ENCODE measurements at regions not wholly inside any gene's neighbourhood (a gene's known extent, or its start where the extent isn't known, plus 50 kb on each side); places are given as distances from the start of the nearest gene placed in this dataset.

GRCh38 chr14:106811162-106811561, 1284.8 kb downstream of the TMEM121 start:
- DNase-seq: no peak

- DNase-seq: no peak
These were observed 1286.5 kb downstream of the TMEM121 start for GRCh38 chr14:106812788-106813476.

GRCh38 chr14:106813477-106813823, 1287.1 kb downstream of the TMEM121 start:
- no peak for DNase-seq

GRCh38 chr14:106820119-106820518, 1293.7 kb downstream of the TMEM121 start:
- DNase-seq: no peak

GRCh38 chr14:106821119-106821518, 1294.7 kb downstream of the TMEM121 start:
- no peak for DNase-seq

GRCh38 chr14:106822905-106823304, 1296.5 kb downstream of the TMEM121 start:
- DNase-seq: no peak

- no peak for DNase-seq
These were observed 1297.2 kb downstream of the TMEM121 start for GRCh38 chr14:106823552-106823951.

- no peak for DNase-seq
These were observed 1300.5 kb downstream of the TMEM121 start for GRCh38 chr14:106826833-106827369.

- DNase-seq: peak; percentile 87
These were observed 1304.9 kb downstream of the TMEM121 start for GRCh38 chr14:106831322-106831720.

- no peak for DNase-seq
These were observed 1311.5 kb downstream of the TMEM121 start for GRCh38 chr14:106837870-106838269.

- no peak for DNase-seq
These were observed 1312.8 kb downstream of the TMEM121 start for GRCh38 chr14:106838991-106839769.

- DNase-seq: no peak
These were observed 1313.9 kb downstream of the TMEM121 start for GRCh38 chr14:106840258-106840657.

GRCh38 chr14:106840991-106841390, 1314.6 kb downstream of the TMEM121 start:
- no peak for DNase-seq

- no peak for DNase-seq
These were observed 1315.3 kb downstream of the TMEM121 start for GRCh38 chr14:106841701-106842100.

GRCh38 chr14:106842687-106843086, 1316.3 kb downstream of the TMEM121 start:
- DNase-seq: no peak

GRCh38 chr14:106843386-106843785, 1317.0 kb downstream of the TMEM121 start:
- DNase-seq: no peak

- peak; percentile 21 for DNase-seq
These were observed 1317.6 kb downstream of the TMEM121 start for GRCh38 chr14:106843951-106844483.

- peak; percentile 49 for DNase-seq
These were observed 1318.4 kb downstream of the TMEM121 start for GRCh38 chr14:106844608-106845285.

GRCh38 chr14:106845286-106846087, 1319.1 kb downstream of the TMEM121 start:
- DNase-seq: peak; percentile 65

- no peak for DNase-seq
These were observed 1319.8 kb downstream of the TMEM121 start for GRCh38 chr14:106846218-106846617.

- DNase-seq: no peak
These were observed 1322.1 kb downstream of the TMEM121 start for GRCh38 chr14:106848330-106849121.
